GM12878 (cell line): ENCODE measurements at regions not wholly inside any gene's neighbourhood (a gene's known extent, or its start where the extent isn't known, plus 50 kb on each side); places are given as distances from the start of the nearest gene placed in this dataset.

ENCODE experiments used
- ATAC-seq: fragments of 200-7000 bp; cut with Tn5 transposase; 3 replicates; pipeline ENCODE4 v1.9.1; 2020; ENCODE audit warnings: mild to moderate bottlenecking, moderate library complexity
- BruUV-seq: library from RNA; stranded (reverse); fragments of 400-500 nt; replicated peaks from 2 replicates; lab custom pipeline; 2021; lab: Mats Ljungman, UMichigan
- CTCF ChIA-PET: fragments of 300-600 bp; sonication (Branson Sonifier 250); formaldehyde crosslinking; extraction: SDS; loops from one replicate; lab custom pipeline; 2021; ENCODE audit warnings: inconsistent platforms; lab: Yijun Ruan, JAX
- POLR2A ChIA-PET: fragments of 350-600 bp; formaldehyde crosslinking; extraction: SDS; loops from one replicate; lab custom pipeline; 2021; ENCODE audit warnings: inconsistent platforms; lab: Charles Lee
- RAD21 ChIA-PET: fragments of 300-600 bp; sonication (Branson Sonifier 250); formaldehyde crosslinking; loops from one replicate; lab custom pipeline; 2023; ENCODE audit warnings: antibody characterized with exemption; ENCODE audit not compliant: unreplicated experiment; lab: Charles Lee
- SMC1A ChIA-PET: fragments of 300-600 bp; sonication (Branson Sonifier 250); formaldehyde crosslinking; loops from one replicate; lab custom pipeline; 2023; ENCODE audit not compliant: unreplicated experiment, uncharacterized antibody; lab: Charles Lee
- DNase-seq: peaks from one replicate; pipeline ENCODE4 v3.0.0-alpha.2; 2011; ENCODE audit warnings: low read depth, low spot score
- FAIRE-seq: peaks from 3 replicates; lab custom pipeline; 2011; peaks lifted over from hg19 to GRCh38; lab: Jason Lieb, UNC
- H2AFZ ChIP-seq: 2 replicates; pipeline ENCODE4 v1.6.0; 2011; ENCODE audit warnings: low read depth, low read length, control low read depth; ENCODE audit not compliant: control insufficient read depth
- H3K27ac ChIP-seq: 2 replicates; pipeline ENCODE4 v1.5.1; 2011; ENCODE audit warnings: control low read depth; ENCODE audit not compliant: control insufficient read depth, insufficient read depth
- H3K27me3 ChIP-seq, 2 experiments: replicated peaks in 1 of 2; 2 replicates each; pipeline versions ENCODE4 v1.6.0 to v1.6.1; 2011; ENCODE audit warnings: low read length in 1 of 2; ENCODE audit not compliant: control insufficient read depth in 2 of 2, insufficient read depth in 2 of 2
- H3K36me3 ChIP-seq, 2 experiments: 2 replicates each; pipeline ENCODE4 v1.5.1; 2011; ENCODE audit warnings: low read length in 1 of 2; ENCODE audit not compliant: control insufficient read depth in 2 of 2, insufficient read depth in 2 of 2
- H3K4me1 ChIP-seq: 2 replicates; pipeline ENCODE4 v1.6.1; 2011; ENCODE audit warnings: mild to moderate bottlenecking, low read length, moderate library complexity, mixed read lengths; ENCODE audit not compliant: control insufficient read depth, insufficient read depth
- H3K4me2 ChIP-seq: 2 replicates; pipeline ENCODE4 v1.6.0; 2011; ENCODE audit warnings: control low read depth; ENCODE audit not compliant: control insufficient read depth, insufficient read depth
- H3K4me3 ChIP-seq: fragments of 200-600 bp; sonication (generic); 2 replicates; pipeline ENCODE4 v1.5.1; 2016
- H3K79me2 ChIP-seq: 2 replicates; pipeline ENCODE4 v1.6.0; 2011; ENCODE audit warnings: low read length; ENCODE audit not compliant: control insufficient read depth, insufficient read depth
- H3K9ac ChIP-seq: 2 replicates; pipeline ENCODE4 v1.8.0; 2011; ENCODE audit warnings: low read length, control low read depth, mixed read lengths; ENCODE audit not compliant: control insufficient read depth, insufficient read depth
- H3K9me3 ChIP-seq: replicated peaks from 3 replicates; pipeline ENCODE4 v1.5.1; 2011; ENCODE audit warnings: mild to moderate bottlenecking, low read length; ENCODE audit not compliant: control insufficient read depth, insufficient read depth
- H4K20me1 ChIP-seq: 2 replicates; pipeline ENCODE4 v1.6.0; 2011; ENCODE audit not compliant: control insufficient read depth, insufficient read depth
- BCL11A ChIP-seq: IDR thresholded peaks from 2 replicates; pipeline ENCODE4 v1.6.1; 2011; ENCODE audit warnings: low read depth, low read length
- EZH2 ChIP-seq: IDR thresholded peaks from 2 replicates; pipeline ENCODE4 v1.6.1; 2012; ENCODE audit warnings: low read depth, mild to moderate bottlenecking, control low read depth, inconsistent platforms, low read length, borderline replicate concordance; ENCODE audit not compliant: control insufficient read depth
- GABPA ChIP-seq: IDR thresholded peaks from 2 replicates; pipeline ENCODE4 v1.6.1; 2014; ENCODE audit warnings: antibody characterized with exemption, low read depth, mild to moderate bottlenecking, inconsistent platforms
- IRF3 ChIP-seq: fragments of 450-650 bp; IDR thresholded peaks from 2 replicates; pipeline ENCODE4 v1.6.1; 2014; ENCODE audit warnings: mild to moderate bottlenecking
- LARP7 ChIP-seq: fragments of 450-650 bp; IDR thresholded peaks from 2 replicates; pipeline ENCODE4 v1.6.1; 2017; ENCODE audit warnings: mild to moderate bottlenecking
- MYB ChIP-seq: fragments of 150-350 bp; IDR thresholded peaks from 2 replicates; pipeline ENCODE4 v1.6.1; 2014; ENCODE audit warnings: mild to moderate bottlenecking, low read depth, low read length, borderline replicate concordance
- NFYA ChIP-seq: IDR thresholded peaks from 2 replicates; pipeline ENCODE4 v1.6.1; 2011; ENCODE audit warnings: low read depth, mild to moderate bottlenecking, low read length, improper control_type of control experiment, borderline replicate concordance
- NRF1 ChIP-seq: conservative IDR thresholded peaks from 2 replicates; pipeline ENCODE4 v1.6.1; 2011; ENCODE audit warnings: mild to moderate bottlenecking, low read depth, low read length, improper control_type of control experiment
- POLR2A ChIP-seq: IDR thresholded peaks from 2 replicates; pipeline ENCODE4 v1.6.1; 2011; ENCODE audit warnings: low read depth, mild to moderate bottlenecking, low read length
- RELB ChIP-seq: fragments of 450-650 bp; IDR thresholded peaks from 2 replicates; pipeline ENCODE4 v1.6.1; 2017; ENCODE audit warnings: low read depth, mild to moderate bottlenecking, moderate library complexity
- RFX5 ChIP-seq: IDR thresholded peaks from 2 replicates; pipeline ENCODE4 v1.6.1; 2011; ENCODE audit warnings: low read depth, low read length, improper control_type of control experiment
- SUZ12 ChIP-seq: fragments of 200-600 bp; sonication (generic); IDR thresholded peaks from one replicate; pipeline ENCODE4 v1.6.1; 2018; ENCODE audit warnings: antibody characterized with exemption, mild to moderate bottlenecking; ENCODE audit not compliant: unreplicated experiment
- whole genome bisulfite sequencing: methylation state at CpG from one replicate; pipeline ENCODE4 v1.1.6; 2016; ENCODE audit warnings: low lambda C conversion rate; ENCODE audit not compliant: insufficient replicate concordance, insufficient coverage; ENCODE audit errors: missing lambda C conversion rate; 5-methylcytosine and 5-hydroxymethylcytosine counted together
- in situ Hi-C: fragments of 300-500 bp; cut with MboI; formaldehyde crosslinking; loops from 9 replicates; pipeline ENCODE4 v1.14.3; 2018; ENCODE audit warnings: mixed read lengths
- intact Hi-C: fragments of 100-400 bp; cut with micrococcal nuclease; formaldehyde crosslinking; loops from one replicate; pipeline ENCODE4 v1.14.2; 2022; ENCODE audit not compliant: unreplicated experiment

GRCh38 chr13:103335241-103335640, 269.0 kb upstream of the SLC10A2 start:
- intact Hi-C loops, result no loop called here
- TF ChIP-seq GABPA (no peak), RELB (no peak), POLR2A (no peak), LARP7 (no peak), RFX5 (no peak), EZH2 (no peak), MYB (no peak), IRF3 (no peak), NRF1 (no peak), BCL11A (no peak), SUZ12 (no peak), NFYA (no peak)
- in situ Hi-C loops, result no loop called here
- SMC1A ChIA-PET, result interaction anchor here (0.6 kb wide), 1 partner anchor 1453 kb away, joined by 3 read pairs; no protein-coding TSS in a partner anchor
- H3K9ac ChIP-seq, result no peak overlapping the region
- no peak for DNase-seq
- no peak overlapping the region for H3K4me2 ChIP-seq
- no peak overlapping the region for H2AFZ ChIP-seq
- POLR2A ChIA-PET, result no interaction called here
- H3K36me3 ChIP-seq, result no peaks in the 10 kb centered on the region
- H4K20me1 ChIP-seq, result no peaks in the 10 kb centered on the region
- no peaks in the 10 kb centered on the region for H3K79me2 ChIP-seq
- RAD21 ChIA-PET, result interaction anchor here (1.3 kb wide), 1 partner anchor 43 kb away, joined by 4 read pairs; no protein-coding TSS in a partner anchor
- no peak overlapping the region for H3K4me3 ChIP-seq
- H3K9me3 ChIP-seq, result no peaks in the 10 kb centered on the region
- H3K4me1 ChIP-seq, result no peaks in the 10 kb centered on the region
- CTCF ChIA-PET, result no interaction called here
- no peak for ATAC-seq
- no peak overlapping the region for H3K27ac ChIP-seq
- 10% methylated on average over 3 of the region's 3 CpGs for WGBS
- H3K27me3 ChIP-seq, result no peaks in the 10 kb centered on the region
- no TSS peak for BruUV-seq
- no peak for FAIRE-seq
